ENCODE measurements at regions not wholly inside any gene's neighbourhood (a gene's known extent, or its start where the extent isn't known, plus 50 kb on each side); places are given as distances from the start of the nearest gene placed in this dataset.

DNA sequence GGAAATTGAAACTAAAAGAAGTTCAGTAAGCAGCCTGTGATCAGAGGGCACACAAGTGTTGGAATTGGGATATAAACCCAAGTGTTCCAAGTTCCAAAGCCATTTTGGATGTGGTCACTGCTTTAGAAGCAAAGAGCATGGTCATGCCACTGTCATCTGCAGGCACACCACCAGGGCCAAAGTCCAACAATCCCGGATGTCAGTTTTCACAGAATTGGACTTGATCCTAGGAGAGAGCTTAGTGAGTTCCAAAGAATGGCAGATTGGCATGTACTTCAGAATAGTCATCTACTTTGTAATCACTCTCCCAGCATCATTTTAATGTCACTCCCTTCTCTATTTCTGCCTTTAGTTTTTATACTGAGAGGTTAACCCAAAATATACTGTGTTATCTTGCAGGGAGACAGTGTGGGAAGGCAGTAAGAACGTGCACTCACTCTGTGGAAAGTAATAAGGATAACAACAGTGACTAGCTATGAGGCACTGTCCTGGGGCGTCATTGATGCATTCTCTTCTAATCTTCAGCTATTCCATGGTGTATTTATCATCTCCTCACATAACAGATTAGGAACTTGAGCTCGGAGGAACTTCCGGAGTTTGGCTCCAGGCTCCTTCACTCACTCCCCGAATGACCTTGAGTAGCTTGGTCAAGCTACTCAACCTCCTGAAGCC, 388.0 kb downstream of the ACTL7B start (continued):
- TF ChIP-seq FOXA1 (IDR thresholded peaks at IDR 0.05) = no peak
- TF ChIP-seq FOXA1 (CRISPR knock-in tag; IDR thresholded peaks at IDR 0.05) = no peak
- TF ChIP-seq, protein P1, sequence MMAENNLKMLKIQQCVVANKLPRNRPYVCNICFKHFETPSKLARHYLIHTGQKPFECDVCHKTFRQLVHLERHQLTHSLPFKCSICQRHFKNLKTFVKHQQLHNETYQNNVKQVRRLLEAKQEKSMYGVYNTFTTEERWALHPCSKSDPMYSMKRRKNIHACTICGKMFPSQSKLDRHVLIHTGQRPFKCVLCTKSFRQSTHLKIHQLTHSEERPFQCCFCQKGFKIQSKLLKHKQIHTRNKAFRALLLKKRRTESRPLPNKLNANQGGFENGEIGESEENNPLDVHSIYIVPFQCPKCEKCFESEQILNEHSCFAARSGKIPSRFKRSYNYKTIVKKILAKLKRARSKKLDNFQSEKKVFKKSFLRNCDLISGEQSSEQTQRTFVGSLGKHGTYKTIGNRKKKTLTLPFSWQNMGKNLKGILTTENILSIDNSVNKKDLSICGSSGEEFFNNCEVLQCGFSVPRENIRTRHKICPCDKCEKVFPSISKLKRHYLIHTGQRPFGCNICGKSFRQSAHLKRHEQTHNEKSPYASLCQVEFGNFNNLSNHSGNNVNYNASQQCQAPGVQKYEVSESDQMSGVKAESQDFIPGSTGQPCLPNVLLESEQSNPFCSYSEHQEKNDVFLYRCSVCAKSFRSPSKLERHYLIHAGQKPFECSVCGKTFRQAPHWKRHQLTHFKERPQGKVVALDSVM (CRISPR knock-in tag; IDR thresholded peaks at IDR 0.05) = no peak
- TF ChIP-seq, protein P2, sequence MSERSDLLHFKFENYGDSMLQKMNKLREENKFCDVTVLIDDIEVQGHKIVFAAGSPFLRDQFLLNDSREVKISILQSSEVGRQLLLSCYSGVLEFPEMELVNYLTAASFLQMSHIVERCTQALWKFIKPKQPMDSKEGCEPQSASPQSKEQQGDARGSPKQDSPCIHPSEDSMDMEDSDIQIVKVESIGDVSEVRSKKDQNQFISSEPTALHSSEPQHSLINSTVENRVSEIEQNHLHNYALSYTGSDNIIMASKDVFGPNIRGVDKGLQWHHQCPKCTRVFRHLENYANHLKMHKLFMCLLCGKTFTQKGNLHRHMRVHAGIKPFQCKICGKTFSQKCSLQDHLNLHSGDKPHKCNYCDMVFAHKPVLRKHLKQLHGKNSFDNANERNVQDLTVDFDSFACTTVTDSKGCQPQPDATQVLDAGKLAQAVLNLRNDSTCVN (CRISPR knock-in tag; IDR thresholded peaks at IDR 0.05; ENCODE audit: borderline replicate concordance) = no peak
- TF ChIP-seq GLI4 (CRISPR knock-in tag; IDR thresholded peaks at IDR 0.05; ENCODE audit: borderline replicate concordance) = no peak
- peak; percentile 26; the same call in 1 of the 2 replicates for TF ChIP-seq GABPB1 (CRISPR knock-in tag; IDR thresholded peaks at IDR 0.05)
- TF ChIP-seq, protein P3, sequence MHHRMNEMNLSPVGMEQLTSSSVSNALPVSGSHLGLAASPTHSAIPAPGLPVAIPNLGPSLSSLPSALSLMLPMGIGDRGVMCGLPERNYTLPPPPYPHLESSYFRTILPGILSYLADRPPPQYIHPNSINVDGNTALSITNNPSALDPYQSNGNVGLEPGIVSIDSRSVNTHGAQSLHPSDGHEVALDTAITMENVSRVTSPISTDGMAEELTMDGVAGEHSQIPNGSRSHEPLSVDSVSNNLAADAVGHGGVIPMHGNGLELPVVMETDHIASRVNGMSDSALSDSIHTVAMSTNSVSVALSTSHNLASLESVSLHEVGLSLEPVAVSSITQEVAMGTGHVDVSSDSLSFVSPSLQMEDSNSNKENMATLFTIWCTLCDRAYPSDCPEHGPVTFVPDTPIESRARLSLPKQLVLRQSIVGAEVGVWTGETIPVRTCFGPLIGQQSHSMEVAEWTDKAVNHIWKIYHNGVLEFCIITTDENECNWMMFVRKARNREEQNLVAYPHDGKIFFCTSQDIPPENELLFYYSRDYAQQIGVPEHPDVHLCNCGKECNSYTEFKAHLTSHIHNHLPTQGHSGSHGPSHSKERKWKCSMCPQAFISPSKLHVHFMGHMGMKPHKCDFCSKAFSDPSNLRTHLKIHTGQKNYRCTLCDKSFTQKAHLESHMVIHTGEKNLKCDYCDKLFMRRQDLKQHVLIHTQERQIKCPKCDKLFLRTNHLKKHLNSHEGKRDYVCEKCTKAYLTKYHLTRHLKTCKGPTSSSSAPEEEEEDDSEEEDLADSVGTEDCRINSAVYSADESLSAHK (CRISPR knock-in tag; IDR thresholded peaks at IDR 0.05; ENCODE audit: borderline replicate concordance) = no peak
- TF ChIP-seq, protein P4, sequence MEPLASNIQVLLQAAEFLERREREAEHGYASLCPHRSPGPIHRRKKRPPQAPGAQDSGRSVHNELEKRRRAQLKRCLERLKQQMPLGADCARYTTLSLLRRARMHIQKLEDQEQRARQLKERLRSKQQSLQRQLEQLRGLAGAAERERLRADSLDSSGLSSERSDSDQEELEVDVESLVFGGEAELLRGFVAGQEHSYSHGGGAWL (CRISPR knock-in tag; IDR thresholded peaks at IDR 0.05) = no peak
- peak; percentile 79 for TF ChIP-seq HNF4G (IDR thresholded peaks at IDR 0.05; ENCODE audit: borderline replicate concordance, low read depth, low read length)
- TF ChIP-seq HNF4G (CRISPR knock-in tag; IDR thresholded peaks at IDR 0.05; ENCODE audit: borderline replicate concordance, low read depth) = 0 out of 2 replicates have a peak, but pooled peaks have one; percentile 49
- no peak for TF ChIP-seq NR2F2 (IDR thresholded peaks at IDR 0.05; ENCODE audit: borderline replicate concordance, low read depth)
- TF ChIP-seq SAP130 (CRISPR knock-in tag; IDR thresholded peaks at IDR 0.05; ENCODE audit: low read depth) = peak; percentile 50; the same call in 1 of the 2 replicates
- TF ChIP-seq SMC3 (IDR thresholded peaks at IDR 0.05; ENCODE audit: low read length) = no peak
- TF ChIP-seq, protein P5, sequence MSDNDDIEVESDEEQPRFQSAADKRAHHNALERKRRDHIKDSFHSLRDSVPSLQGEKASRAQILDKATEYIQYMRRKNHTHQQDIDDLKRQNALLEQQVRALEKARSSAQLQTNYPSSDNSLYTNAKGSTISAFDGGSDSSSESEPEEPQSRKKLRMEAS (IDR thresholded peaks at IDR 0.05) = peak; percentile 51; the same call in 1 of the 2 replicates
- TF ChIP-seq NFATC3 (CRISPR knock-in tag; IDR thresholded peaks at IDR 0.05) = no peak
- no peak for TF ChIP-seq YEATS4 (CRISPR knock-in tag; IDR thresholded peaks at IDR 0.05; ENCODE audit: borderline replicate concordance)
- no peak for TF ChIP-seq ZNF382 (CRISPR knock-in tag; IDR thresholded peaks at IDR 0.05; ENCODE audit: borderline replicate concordance)
- peak; percentile 52; the same call in 1 of the 2 replicates for TF ChIP-seq ZNF331 (CRISPR knock-in tag; IDR thresholded peaks at IDR 0.05)
- 0 out of 2 replicates have a peak, but pooled peaks have one; percentile 32 for TF ChIP-seq CREM (IDR thresholded peaks at IDR 0.05)
- no peak for TF ChIP-seq CREM (CRISPR knock-in tag; IDR thresholded peaks at IDR 0.05)
- no peak for TF ChIP-seq ONECUT2 (CRISPR knock-in tag; IDR thresholded peaks at IDR 0.05)
- no peak for TF ChIP-seq SIX1 (CRISPR knock-in tag; IDR thresholded peaks at IDR 0.05; ENCODE audit: borderline replicate concordance)
- TF ChIP-seq, protein P6, sequence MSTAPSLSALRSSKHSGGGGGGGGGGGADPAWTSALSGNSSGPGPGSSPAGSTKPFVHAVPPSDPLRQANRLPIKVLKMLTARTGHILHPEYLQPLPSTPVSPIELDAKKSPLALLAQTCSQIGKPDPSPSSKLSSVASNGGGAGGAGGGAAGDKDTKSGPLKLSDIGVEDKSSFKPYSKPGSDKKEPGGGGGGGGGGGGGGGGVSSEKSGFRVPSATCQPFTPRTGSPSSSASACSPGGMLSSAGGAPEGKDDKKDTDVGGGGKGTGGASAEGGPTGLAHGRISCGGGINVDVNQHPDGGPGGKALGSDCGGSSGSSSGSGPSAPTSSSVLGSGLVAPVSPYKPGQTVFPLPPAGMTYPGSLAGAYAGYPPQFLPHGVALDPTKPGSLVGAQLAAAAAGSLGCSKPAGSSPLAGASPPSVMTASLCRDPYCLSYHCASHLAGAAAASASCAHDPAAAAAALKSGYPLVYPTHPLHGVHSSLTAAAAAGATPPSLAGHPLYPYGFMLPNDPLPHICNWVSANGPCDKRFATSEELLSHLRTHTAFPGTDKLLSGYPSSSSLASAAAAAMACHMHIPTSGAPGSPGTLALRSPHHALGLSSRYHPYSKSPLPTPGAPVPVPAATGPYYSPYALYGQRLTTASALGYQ (CRISPR knock-in tag; IDR thresholded peaks at IDR 0.05) = no peak

Measured in HepG2 (cell line).